IMR-90 (cell line): ENCODE measurements at regions not wholly inside any gene's neighbourhood (a gene's known extent, or its start where the extent isn't known, plus 50 kb on each side); places are given as distances from the start of the nearest gene placed in this dataset.

Experiments used
- ATAC-seq: fragments of 200-7000 bp; cut with Tn5 transposase; 2 replicates; pipeline ENCODE4 v1.9.1; 2020; ENCODE audit warnings: low read depth, mild to moderate bottlenecking, moderate library complexity
- BruUV-seq: library from RNA; stranded (reverse); fragments of 400-500 nt; replicated peaks from 2 replicates; lab custom pipeline; 2021; lab: Mats Ljungman, UMichigan
- CTCF ChIA-PET: fragments of 300-600 bp; formaldehyde crosslinking; extraction: SDS; loops from one replicate; lab custom pipeline; 2021; ENCODE audit warnings: antibody characterized with exemption; lab: Yijun Ruan, JAX
- POLR2A ChIA-PET: fragments of 300-600 bp; sonication (Branson Sonifier 250); formaldehyde crosslinking; loops from one replicate; lab custom pipeline; 2022; ENCODE audit warnings: antibody characterized with exemption; ENCODE audit not compliant: unreplicated experiment; lab: Charles Lee
- DNase-seq: peaks from one replicate; pipeline ENCODE4 v3.0.0; 2013
- H2AFZ ChIP-seq: replicated peaks from 2 replicates; pipeline ENCODE3; 2013; ENCODE audit warnings: low read length, mild to moderate bottlenecking; ENCODE audit not compliant: poor library complexity
- H2AK5ac ChIP-seq: 2 replicates; pipeline ENCODE4 v1.6.1; 2013; ENCODE audit warnings: low read depth, low read length, inconsistent platforms
- H2AK9ac ChIP-seq: replicated peaks from 2 replicates; pipeline ENCODE3; 2013; ENCODE audit warnings: mild to moderate bottlenecking, low read depth, low read length, moderate library complexity; ENCODE audit not compliant: poor library complexity
- H2BK120ac ChIP-seq: 2 replicates; pipeline ENCODE4 v1.6.1; 2013; ENCODE audit warnings: low read depth, low read length, inconsistent platforms
- H2BK15ac ChIP-seq: 3 replicates; pipeline ENCODE4 v1.6.1; 2013; ENCODE audit warnings: low read depth, low read length, inconsistent platforms
- H2BK20ac ChIP-seq: 2 replicates; pipeline ENCODE4 v1.6.1; 2013; ENCODE audit warnings: low read depth, mild to moderate bottlenecking, inconsistent platforms, low read length, moderate library complexity
- H2BK5ac ChIP-seq: 2 replicates; pipeline ENCODE4 v1.6.1; 2013; ENCODE audit warnings: mild to moderate bottlenecking, low read depth, low read length, inconsistent platforms; ENCODE audit not compliant: poor library complexity, severe bottlenecking
- H3K14ac ChIP-seq: replicated peaks from 2 replicates; pipeline ENCODE4 v1.6.1; 2013; ENCODE audit warnings: low read depth, low read length, inconsistent platforms
- H3K18ac ChIP-seq: 2 replicates; pipeline ENCODE4 v1.6.1; 2013; ENCODE audit warnings: low read depth, low read length, control low read depth
- H3K23ac ChIP-seq: 2 replicates; pipeline ENCODE4 v1.6.1; 2013; ENCODE audit warnings: low read depth, low read length, inconsistent platforms
- H3K27ac ChIP-seq: 2 replicates; pipeline ENCODE4 v1.5.1; 2013; ENCODE audit warnings: mild to moderate bottlenecking, control low read depth, low read length; ENCODE audit not compliant: insufficient read depth
- H3K27me3 ChIP-seq: 2 replicates; pipeline ENCODE4 v1.6.1; 2013; ENCODE audit warnings: low read length; ENCODE audit not compliant: control insufficient read depth, insufficient read depth
- H3K36me3 ChIP-seq: 2 replicates; pipeline ENCODE4 v1.6.1; 2013; ENCODE audit warnings: low read length, mixed read lengths; ENCODE audit not compliant: control insufficient read depth, insufficient read depth
- H3K4ac ChIP-seq: 2 replicates; pipeline ENCODE4 v1.6.1; 2013; ENCODE audit warnings: low read depth, low read length, inconsistent platforms
- H3K4me1 ChIP-seq: 2 replicates; pipeline ENCODE4 v1.6.1; 2013; ENCODE audit warnings: low read length, mixed read lengths; ENCODE audit not compliant: control insufficient read depth, insufficient read depth
- H3K4me2 ChIP-seq: 2 replicates; pipeline ENCODE4 v1.6.1; 2013; ENCODE audit warnings: low read depth, mild to moderate bottlenecking, control low read depth, low read length, moderate library complexity
- H3K4me3 ChIP-seq: 2 replicates; pipeline ENCODE4 v1.5.1; 2013; ENCODE audit warnings: low read depth, mild to moderate bottlenecking, control low read depth, low read length, moderate library complexity; ENCODE audit not compliant: insufficient read depth
- H3K56ac ChIP-seq: 2 replicates; pipeline ENCODE4 v1.6.1; 2013; ENCODE audit warnings: low read length, inconsistent platforms; ENCODE audit not compliant: insufficient read depth; ENCODE audit errors: extremely low read depth
- H3K79me1 ChIP-seq, 2 experiments: 2 replicates each; pipeline ENCODE4 v1.6.1; 2013; ENCODE audit warnings: low read length in 2 of 2, inconsistent platforms in 1 of 2, low read depth in 1 of 2
- H3K9ac ChIP-seq: 2 replicates; pipeline ENCODE4 v1.6.1; 2013; ENCODE audit warnings: low read depth, low read length, control low read depth
- H3K9me1 ChIP-seq: 2 replicates; pipeline ENCODE4 v1.6.1; 2013; ENCODE audit warnings: low read length, inconsistent platforms; ENCODE audit not compliant: insufficient read depth
- H3K9me3 ChIP-seq: 2 replicates; pipeline ENCODE4 v1.6.1; 2013; ENCODE audit warnings: low read length; ENCODE audit not compliant: control insufficient read depth, insufficient read depth
- H4K20me1 ChIP-seq: 2 replicates; pipeline ENCODE4 v1.6.1; 2013; ENCODE audit warnings: low read length, inconsistent platforms; ENCODE audit not compliant: insufficient read depth
- H4K5ac ChIP-seq: 2 replicates; pipeline ENCODE4 v1.6.1; 2013; ENCODE audit warnings: mild to moderate bottlenecking, low read depth, low read length, control low read depth
- H4K8ac ChIP-seq, 2 experiments: 2 replicates each; pipeline ENCODE4 v1.6.1; 2013; ENCODE audit warnings: low read depth in 2 of 2, low read length in 2 of 2, control low read depth in 1 of 2, inconsistent platforms in 1 of 2
- H4K91ac ChIP-seq: 2 replicates; pipeline ENCODE4 v1.6.1; 2013; ENCODE audit warnings: low read depth, low read length, inconsistent platforms; ENCODE audit not compliant: insufficient read depth
- BHLHE40 ChIP-seq: fragments of 150-350 bp; IDR thresholded peaks from 2 replicates; pipeline ENCODE4 v1.6.1; 2016; ENCODE audit warnings: mild to moderate bottlenecking, low read depth, low read length
- CEBPB ChIP-seq: IDR thresholded peaks from 2 replicates; pipeline ENCODE4 v1.6.1; 2012; ENCODE audit warnings: low read depth, low read length, improper control_type of control experiment
- CHD1 ChIP-seq: IDR thresholded peaks from 2 replicates; pipeline ENCODE4 v1.6.1; 2012; ENCODE audit warnings: low read depth, low read length, improper control_type of control experiment
- FOS ChIP-seq: fragments of 150-350 bp; IDR thresholded peaks from 2 replicates; pipeline ENCODE4 v1.6.1; 2016; ENCODE audit warnings: low read depth, low read length
- MAZ ChIP-seq: IDR thresholded peaks from 2 replicates; pipeline ENCODE4 v1.6.1; 2012; ENCODE audit warnings: low read depth, mild to moderate bottlenecking, low read length, improper control_type of control experiment, moderate library complexity, borderline replicate concordance
- MXI1 ChIP-seq: IDR thresholded peaks from 2 replicates; pipeline ENCODE4 v1.6.1; 2012; ENCODE audit warnings: low read depth, mild to moderate bottlenecking, low read length, moderate library complexity, borderline replicate concordance
- NFE2L2 ChIP-seq: fragments of 150-350 bp; IDR thresholded peaks from 2 replicates; pipeline ENCODE4 v1.6.1; 2016; ENCODE audit warnings: low read depth, mild to moderate bottlenecking, low read length
- POLR2A ChIP-seq: IDR thresholded peaks from 2 replicates; pipeline ENCODE4 v1.6.1; 2012; ENCODE audit warnings: mild to moderate bottlenecking, low read depth, low read length
- RAD21 ChIP-seq: IDR thresholded peaks from 2 replicates; pipeline ENCODE4 v1.6.1; 2012; ENCODE audit warnings: low read length, improper control_type of control experiment
- RCOR1 ChIP-seq: IDR thresholded peaks from 2 replicates; pipeline ENCODE4 v1.6.1; 2012; ENCODE audit warnings: mild to moderate bottlenecking, low read length, improper control_type of control experiment; ENCODE audit not compliant: insufficient replicate concordance
- SMC3 ChIP-seq: fragments of 150-350 bp; IDR thresholded peaks from 2 replicates; pipeline ENCODE4 v1.6.1; 2016; ENCODE audit warnings: low read depth, mild to moderate bottlenecking, antibody characterized with exemption, low read length, moderate library complexity
- WGBS, 2 experiments: methylation state at CpG; one replicate each; pipeline versions ENCODE4 v1.1.5 to v1.1.7; 2013; ENCODE audit warnings: missing lambda C conversion rate in 2 of 2; ENCODE audit not compliant: insufficient read length in 1 of 2; ENCODE audit errors: extremely low coverage in 2 of 2; 5-methylcytosine and 5-hydroxymethylcytosine counted together
- dilution Hi-C: fragments of 300-500 bp; cut with HindIII; formaldehyde crosslinking; loops from one replicate; pipeline ENCODE4 v1.14.3; 2018; ENCODE audit warnings: low sequenced_read_pairs; ENCODE audit not compliant: unreplicated experiment
- in situ Hi-C: fragments of 300-500 bp; cut with MboI; formaldehyde crosslinking; loops from 3 replicates; pipeline ENCODE4 v1.14.3; 2019; ENCODE audit warnings: low sequenced_read_pairs, inconsistent platforms, mixed read lengths
- intact Hi-C: fragments of 100-400 bp; cut with micrococcal nuclease; formaldehyde crosslinking; loops from 2 replicates; pipeline ENCODE4 v1.10.0; 2022
- TF ChIP-seq, protein P1 (sequence below): fragments of 150-350 bp; IDR thresholded peaks from 2 replicates; pipeline ENCODE4 v1.6.1; 2016; ENCODE audit warnings: low read depth, mild to moderate bottlenecking, low read length, moderate library complexity, borderline replicate concordance
- TF ChIP-seq, protein P2 (sequence below): conservative IDR thresholded peaks from 2 replicates; pipeline ENCODE4 v1.5.1; 2012; ENCODE audit warnings: mild to moderate bottlenecking, low read depth, low read length, improper control_type of control experiment

DNA sequence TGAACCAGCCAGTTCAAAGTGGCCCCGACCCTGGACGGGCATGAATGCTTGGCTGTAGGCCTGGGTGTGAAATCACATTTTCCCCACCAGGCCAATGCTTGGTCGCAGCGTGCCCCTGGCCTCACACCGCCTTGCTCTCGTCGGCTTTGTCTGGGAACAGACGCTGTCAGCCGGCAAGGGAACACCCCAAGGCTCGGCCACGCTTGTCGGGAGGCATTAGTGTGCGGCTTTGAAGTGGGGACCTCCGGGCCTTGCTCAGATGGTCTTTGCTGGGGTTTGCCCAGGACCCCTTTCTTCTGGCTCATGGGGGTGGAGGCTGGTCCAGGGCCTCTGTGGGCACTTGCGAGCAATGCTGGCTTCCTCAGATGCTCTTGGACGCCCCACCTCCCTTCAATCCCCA is 79.1 kb downstream of the INHBB start:
- no peak overlapping the region for H2AK9ac ChIP-seq
- dilution Hi-C loops (no loop called here), intact Hi-C loops (no loop called here), in situ Hi-C loops (no loop called here)
- 80% methylated on average over 9 of the region's 16 CpGs; no CpG with 5 or more reads in 1 of the 2 experiments for WGBS, 2 experiments
- no peaks in the 10 kb centered on the region for H3K36me3 ChIP-seq
- H3K4ac ChIP-seq: no peak overlapping the region
- H3K9me3 ChIP-seq: no peaks in the 10 kb centered on the region; the same call in 1 of the 2 replicates
- CTCF ChIA-PET: no interaction called here
- H2AFZ ChIP-seq: no peak overlapping the region
- H3K23ac ChIP-seq: no peak overlapping the region
- no peaks in the 10 kb centered on the region for H4K20me1 ChIP-seq
- no peak overlapping the region for H3K27ac ChIP-seq
- no peak overlapping the region for H2BK120ac ChIP-seq
- POLR2A ChIA-PET: no interaction called here
- H3K4me1 ChIP-seq: no peaks in the 10 kb centered on the region
- no peak overlapping the region for H4K91ac ChIP-seq
- ATAC-seq (no peak), DNase-seq (no peak)
- peaks cover 82% of the 10 kb centered on the region for H3K27me3 ChIP-seq
- no peak overlapping the region for H3K9ac ChIP-seq
- no peak overlapping the region for H2BK15ac ChIP-seq
- no peak overlapping the region for H4K5ac ChIP-seq
- no TSS peak for BruUV-seq
- H3K14ac ChIP-seq: no peak overlapping the region
- H3K18ac ChIP-seq: no peak overlapping the region
- no peak overlapping the region for H3K4me3 ChIP-seq
- no peak overlapping the region for H2AK5ac ChIP-seq
- H3K4me2 ChIP-seq: no peak overlapping the region
- H2BK5ac ChIP-seq: no peak overlapping the region
- TF ChIP-seq BHLHE40: no peak
- TF ChIP-seq, protein P1, sequence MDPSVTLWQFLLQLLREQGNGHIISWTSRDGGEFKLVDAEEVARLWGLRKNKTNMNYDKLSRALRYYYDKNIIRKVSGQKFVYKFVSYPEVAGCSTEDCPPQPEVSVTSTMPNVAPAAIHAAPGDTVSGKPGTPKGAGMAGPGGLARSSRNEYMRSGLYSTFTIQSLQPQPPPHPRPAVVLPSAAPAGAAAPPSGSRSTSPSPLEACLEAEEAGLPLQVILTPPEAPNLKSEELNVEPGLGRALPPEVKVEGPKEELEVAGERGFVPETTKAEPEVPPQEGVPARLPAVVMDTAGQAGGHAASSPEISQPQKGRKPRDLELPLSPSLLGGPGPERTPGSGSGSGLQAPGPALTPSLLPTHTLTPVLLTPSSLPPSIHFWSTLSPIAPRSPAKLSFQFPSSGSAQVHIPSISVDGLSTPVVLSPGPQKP: no peak
- no peak for TF ChIP-seq MXI1
- TF ChIP-seq FOS: no peak
- no peak for TF ChIP-seq RCOR1
- TF ChIP-seq RAD21: no peak
- TF ChIP-seq CHD1: no peak
- no peak for TF ChIP-seq CEBPB
- no peak for TF ChIP-seq NFE2L2
- no peak for TF ChIP-seq SMC3
- TF ChIP-seq MAZ: no peak
- TF ChIP-seq, protein P2, sequence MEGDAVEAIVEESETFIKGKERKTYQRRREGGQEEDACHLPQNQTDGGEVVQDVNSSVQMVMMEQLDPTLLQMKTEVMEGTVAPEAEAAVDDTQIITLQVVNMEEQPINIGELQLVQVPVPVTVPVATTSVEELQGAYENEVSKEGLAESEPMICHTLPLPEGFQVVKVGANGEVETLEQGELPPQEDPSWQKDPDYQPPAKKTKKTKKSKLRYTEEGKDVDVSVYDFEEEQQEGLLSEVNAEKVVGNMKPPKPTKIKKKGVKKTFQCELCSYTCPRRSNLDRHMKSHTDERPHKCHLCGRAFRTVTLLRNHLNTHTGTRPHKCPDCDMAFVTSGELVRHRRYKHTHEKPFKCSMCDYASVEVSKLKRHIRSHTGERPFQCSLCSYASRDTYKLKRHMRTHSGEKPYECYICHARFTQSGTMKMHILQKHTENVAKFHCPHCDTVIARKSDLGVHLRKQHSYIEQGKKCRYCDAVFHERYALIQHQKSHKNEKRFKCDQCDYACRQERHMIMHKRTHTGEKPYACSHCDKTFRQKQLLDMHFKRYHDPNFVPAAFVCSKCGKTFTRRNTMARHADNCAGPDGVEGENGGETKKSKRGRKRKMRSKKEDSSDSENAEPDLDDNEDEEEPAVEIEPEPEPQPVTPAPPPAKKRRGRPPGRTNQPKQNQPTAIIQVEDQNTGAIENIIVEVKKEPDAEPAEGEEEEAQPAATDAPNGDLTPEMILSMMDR: no peak
- TF ChIP-seq POLR2A: no peak
- H2BK20ac ChIP-seq: no peak overlapping the region
- H3K79me1 ChIP-seq: no peaks in the 10 kb centered on the region
- no peak overlapping the region for H4K8ac ChIP-seq
- no peak overlapping the region for H3K56ac ChIP-seq
- no peaks in the 10 kb centered on the region; the same call in 1 of the 2 replicates for H3K9me1 ChIP-seq
